ENCODE measurements at regions not wholly inside any gene's neighbourhood (a gene's known extent, or its start where the extent isn't known, plus 50 kb on each side); places are given as distances from the start of the nearest gene placed in this dataset.

- CTCF ChIA-PET (ENCODE audit: partially characterized antibody) = interaction anchor here (0.5 to 10.0 kb wide), 64 partner anchors 9 to 594 kb away, joined by 3 to 186 read pairs (median 4); no protein-coding TSS in a partner anchor
- Histone ChIP-seq H2AK5ac (ENCODE audit: low read depth, low read length) (no peak overlapping the region), H3K27me3 (replicated peaks in 1 of 4; ENCODE audit: control insufficient read depth in 3 of 4, extremely low read depth in 1 of 4, insufficient read depth in 3 of 4, low read length in 3 of 4) (0 out of 7 replicates have a peak, but pooled peaks cover 0 to 2% (median 0%) of the 10 kb centered on the region in 4 experiments), H2BK120ac (replicated peaks; ENCODE audit: low read depth, low read length) (no peak overlapping the region), H2BK12ac (ENCODE audit: low read depth, low read length) (0 out of 2 replicates have a peak overlapping the region, but pooled peaks have one; percentile 18), H2BK20ac (ENCODE audit: low read length) (no peak overlapping the region), H3K23me2 (ENCODE audit: low read depth, low read length) (no peaks in the 10 kb centered on the region; the same call in 1 of the 2 replicates), H3K4me1 (replicated peaks in 1 of 4; ENCODE audit: control insufficient read depth in 3 of 4, insufficient read depth in 4 of 4, low read length in 3 of 4) (peaks cover 6 to 16% (median 10%) of the 10 kb centered on the region in 4 experiments), H3K9ac (replicated peaks in 1 of 4; ENCODE audit: extremely low read depth in 1 of 4, low read depth in 3 of 4, low read length in 3 of 4) (no peak overlapping the region), H3K79me1 (ENCODE audit: low read depth, low read length) (no peaks in the 10 kb centered on the region), H3K4ac (replicated peaks; ENCODE audit: insufficient read length, low read depth, low read length) (no peak overlapping the region), H3K4me2 (ENCODE audit: insufficient read depth in 1 of 2, low read depth in 2 of 2, low read length in 2 of 2) (no peak overlapping the region), H3K14ac (ENCODE audit: insufficient read length) (no peak overlapping the region), H3K27ac (ENCODE audit: low read depth, low read length) (no peak overlapping the region), H3K18ac (ENCODE audit: extremely low read depth, low read length) (no peak overlapping the region), H3K36me3 (ENCODE audit: control insufficient read depth in 2 of 4, insufficient read depth in 4 of 4, low read length in 3 of 4) (no peaks in the 10 kb centered on the region), H3K56ac (replicated peaks; ENCODE audit: insufficient read length, low read depth, low read length) (no peak overlapping the region), H4K8ac (ENCODE audit: extremely low read depth, insufficient read depth, low read length) (no peak overlapping the region), H3K79me2 (ENCODE audit: control insufficient read depth in 1 of 2, insufficient read depth in 2 of 2, low read length in 2 of 2) (no peaks in the 10 kb centered on the region), H4K91ac (replicated peaks; ENCODE audit: insufficient read length, low read length) (no peak overlapping the region), H3K4me3 (ENCODE audit: extremely low read depth in 1 of 4, insufficient read depth in 2 of 4, low read depth in 3 of 4, low read length in 4 of 4) (no peak overlapping the region), H4K5ac (ENCODE audit: insufficient read length, low read depth, low read length) (no peak overlapping the region), H2BK15ac (ENCODE audit: low read length) (0 out of 2 replicates have a peak overlapping the region, but pooled peaks have one; percentile 65), H3K23ac (ENCODE audit: insufficient read length) (no peak overlapping the region), H4K20me1 (replicated peaks in 1 of 2; ENCODE audit: control insufficient read depth in 1 of 2, insufficient read depth in 2 of 2, low read length in 2 of 2) (no peaks in the 10 kb centered on the region), H2AFZ (ENCODE audit: low read length) (no peak overlapping the region), H3K9me3 (ENCODE audit: insufficient read depth in 2 of 2, low read depth in 1 of 2, low read length in 1 of 2) (no peaks in the 10 kb centered on the region), H2BK5ac (ENCODE audit: low read depth, low read length) (no peak overlapping the region)
- TF ChIP-seq RAD21 (IDR thresholded peaks at IDR 0.05 in 1 of 2, conservative IDR thresholded peaks at IDR 0.05 in 1 of 2; ENCODE audit: low read depth in 2 of 2, low read length in 2 of 2) = peak; percentile 98 to 99
- peak; percentile 82 to 98 (median 97) for TF ChIP-seq CTCF (IDR thresholded peaks at IDR 0.05; ENCODE audit: control extremely low read depth in 1 of 3, insufficient read depth in 1 of 3, low read depth in 1 of 3, low read length in 3 of 3)
- TF ChIP-seq YY1 (IDR thresholded peaks at IDR 0.05; ENCODE audit: low read depth, low read length) = peak; percentile 61; the same call in 1 of the 2 replicates
- no peak for TF ChIP-seq POLR2AphosphoS5 (IDR thresholded peaks at IDR 0.05; ENCODE audit: low read depth, low read length)
- 0 out of 2 replicates have a peak, but pooled peaks have one; percentile 29 for TF ChIP-seq JUND (IDR thresholded peaks at IDR 0.05; ENCODE audit: low read length)
- TF ChIP-seq CREB1 (IDR thresholded peaks at IDR 0.05) = peak; percentile 40; the same call in 1 of the 2 replicates
- WGBS, 2 experiments (ENCODE audit: extremely low coverage in 1 of 2, insufficient coverage in 1 of 2, insufficient read length in 1 of 2, insufficient replicate concordance in 2 of 2, low coverage in 1 of 2, low lambda C conversion rate in 2 of 2, missing lambda C conversion rate in 1 of 2) = 48% methylated on average over 21 of the region's 21 CpGs; no CpG with 5 or more reads in 1 of the 2 experiments
- POLR2A ChIA-PET (ENCODE audit: partially characterized antibody) = no interaction called here
- DNase-seq (ENCODE audit: low read depth in 1 of 2, low spot score in 2 of 2) = peak; percentile 76 to 94
- FAIRE-seq = peak; percentile 85
These were observed 77.9 kb upstream of the PWP1 start for GRCh38 chr12:107607464-107608392.

Measured in H1 (cell line).